ENCODE measurements at regions not wholly inside any gene's neighbourhood (a gene's known extent, or its start where the extent isn't known, plus 50 kb on each side); places are given as distances from the start of the nearest gene placed in this dataset.

- Histone ChIP-seq H3K27me3 (ENCODE audit: insufficient read depth, low read depth, low read length) (no peaks in the 10 kb centered on the region), H3K79me2 (replicated peaks; ENCODE audit: insufficient read depth, low read length) (no peaks in the 10 kb centered on the region), H3F3A (ENCODE audit: insufficient read depth, low read length, poor library complexity, severe bottlenecking) (peaks cover 5% of the 10 kb centered on the region), H3K4me2 (ENCODE audit: low read length) (no peak overlapping the region), H3K27ac (ENCODE audit: low read length) (peak overlapping the region; percentile 82), H3K9ac (ENCODE audit: low read length) (peak overlapping the region; percentile 47), H2AFZ (ENCODE audit: low read depth, low read length) (no peak overlapping the region), H3K9me2 (ENCODE audit: insufficient read depth, low read length) (no peaks in the 10 kb centered on the region), H3K4me3 (ENCODE audit: low read length) (peak overlapping the region; percentile 56), H3K36me3 (ENCODE audit: insufficient read depth, low read length) (no peaks in the 10 kb centered on the region), H4K20me1 (ENCODE audit: insufficient read depth) (no peaks in the 10 kb centered on the region), H3K9me3 (ENCODE audit: low read length) (no peaks in the 10 kb centered on the region)
- TF ChIP-seq CTCF (IDR thresholded peaks at IDR 0.05; ENCODE audit: poor library complexity, severe bottlenecking) (no peak), SMC3 (conservative IDR thresholded peaks at IDR 0.05; ENCODE audit: poor library complexity) (no peak), RAD21 (conservative IDR thresholded peaks at IDR 0.05) (no peak), REST (IDR thresholded peaks at IDR 0.05; ENCODE audit: borderline replicate concordance) (no peak), MXI1 (conservative IDR thresholded peaks at IDR 0.05; ENCODE audit: poor library complexity, severe bottlenecking) (no peak), EZH2 (IDR thresholded peaks at IDR 0.05; ENCODE audit: borderline replicate concordance, insufficient read depth, low read length, poor library complexity, severe bottlenecking) (no peak), POLR2AphosphoS5 (IDR thresholded peaks at IDR 0.05) (no peak), TAF1 (IDR thresholded peaks at IDR 0.05; ENCODE audit: low read depth) (no peak), EP300 (conservative IDR thresholded peaks at IDR 0.05; ENCODE audit: poor library complexity, severe bottlenecking) (no peak)
These were observed 206.4 kb upstream of the GRIP1 start for GRCh38 chr12:66885115-66885875.

- no peak overlapping the region for H3K4me3 ChIP-seq (ENCODE audit: low read length)
- no peaks in the 10 kb centered on the region for H3K36me3 ChIP-seq (ENCODE audit: insufficient read depth, low read length)
- H3F3A ChIP-seq (ENCODE audit: insufficient read depth, low read length, poor library complexity, severe bottlenecking), result no peaks in the 10 kb centered on the region
- H3K4me2 ChIP-seq (ENCODE audit: low read length), result no peak overlapping the region
- no peaks in the 10 kb centered on the region for H3K9me3 ChIP-seq (ENCODE audit: low read length)
- H3K9me2 ChIP-seq (ENCODE audit: insufficient read depth, low read length), result no peaks in the 10 kb centered on the region
- H2AFZ ChIP-seq (ENCODE audit: low read depth, low read length), result no peak overlapping the region
- TF ChIP-seq EP300 (conservative IDR thresholded peaks at IDR 0.05; ENCODE audit: poor library complexity, severe bottlenecking), result no peak
- H3K27me3 ChIP-seq (ENCODE audit: insufficient read depth, low read depth, low read length), result no peaks in the 10 kb centered on the region
- no peak overlapping the region for H3K9ac ChIP-seq (ENCODE audit: low read length)
- H4K20me1 ChIP-seq (ENCODE audit: insufficient read depth), result no peaks in the 10 kb centered on the region
- H3K27ac ChIP-seq (ENCODE audit: low read length), result no peak overlapping the region
- no peaks in the 10 kb centered on the region for H3K79me2 ChIP-seq (replicated peaks; ENCODE audit: insufficient read depth, low read length)
These were observed 217.9 kb upstream of the GRIP1 start for GRCh38 chr12:66896797-66897196.
